H9 (cell line): ENCODE measurements at regions not wholly inside any gene's neighbourhood (a gene's known extent, or its start where the extent isn't known, plus 50 kb on each side); places are given as distances from the start of the nearest gene placed in this dataset.

Experiments
- DNase-seq: peaks from one replicate; pipeline ENCODE4 v3.0.0-alpha.2; 2017
- H2AFZ ChIP-seq: one replicate; pipeline ENCODE4 v1.6.1; 2013; ENCODE audit warnings: mild to moderate bottlenecking, low read length, control low read depth, moderate library complexity
- H2AK5ac ChIP-seq: 2 replicates; pipeline ENCODE4 v1.6.1; 2013; ENCODE audit warnings: low read length, control low read depth, mixed read lengths; ENCODE audit not compliant: insufficient read length
- H2BK120ac ChIP-seq: one replicate; pipeline ENCODE4 v1.6.1; 2013; ENCODE audit warnings: low read depth, mild to moderate bottlenecking, low read length, control low read depth, inconsistent platforms; ENCODE audit not compliant: poor library complexity, severe bottlenecking
- H2BK12ac ChIP-seq: 2 replicates; pipeline ENCODE4 v1.6.1; 2013; ENCODE audit warnings: low read length, control low read depth, mixed read lengths, low read depth; ENCODE audit not compliant: insufficient read length
- H2BK15ac ChIP-seq: 2 replicates; pipeline ENCODE4 v1.6.1; 2013; ENCODE audit warnings: low read depth, low read length, control low read depth
- H2BK20ac ChIP-seq: one replicate; pipeline ENCODE4 v1.6.1; 2013; ENCODE audit warnings: low read depth, mild to moderate bottlenecking, low read length, control low read depth, inconsistent platforms; ENCODE audit not compliant: poor library complexity, severe bottlenecking
- H2BK5ac ChIP-seq: 2 replicates; pipeline ENCODE4 v1.6.1; 2013; ENCODE audit warnings: low read length, control low read depth, mixed read lengths; ENCODE audit not compliant: insufficient read length
- H3K14ac ChIP-seq: 2 replicates; pipeline ENCODE4 v1.6.1; 2013; ENCODE audit warnings: low read length, control low read depth; ENCODE audit not compliant: insufficient read depth
- H3K18ac ChIP-seq: 2 replicates; pipeline ENCODE4 v1.6.1; 2013; ENCODE audit warnings: low read depth, mild to moderate bottlenecking, mixed read lengths, low read length, control low read depth; ENCODE audit not compliant: insufficient read length
- H3K23ac ChIP-seq: 2 replicates; pipeline ENCODE4 v1.6.1; 2013; ENCODE audit warnings: low read length, control low read depth, mixed read lengths, low read depth; ENCODE audit not compliant: insufficient read length
- H3K23me2 ChIP-seq: 2 replicates; pipeline ENCODE4 v1.6.1; 2013; ENCODE audit warnings: low read depth, mild to moderate bottlenecking, mixed read lengths, low read length, control low read depth; ENCODE audit not compliant: insufficient read length, poor library complexity, severe bottlenecking
- H3K27ac ChIP-seq: 2 replicates; pipeline ENCODE4 v1.5.1; 2013; ENCODE audit warnings: low read length, control low read depth, mixed read lengths, low read depth; ENCODE audit not compliant: insufficient read length
- H3K27me3 ChIP-seq: 2 replicates; pipeline ENCODE4 v1.6.1; 2013; ENCODE audit warnings: low read length, control low read depth, inconsistent platforms; ENCODE audit not compliant: insufficient read depth
- H3K4ac ChIP-seq: 2 replicates; pipeline ENCODE4 v1.6.1; 2013; ENCODE audit warnings: low read depth, mild to moderate bottlenecking, control low read depth, inconsistent platforms, low read length, moderate library complexity
- H3K4me1 ChIP-seq: 2 replicates; pipeline ENCODE4 v1.6.1; 2013; ENCODE audit warnings: low read length, control low read depth, inconsistent platforms; ENCODE audit not compliant: insufficient read depth
- H3K4me2 ChIP-seq: 2 replicates; pipeline ENCODE4 v1.6.1; 2013; ENCODE audit warnings: low read length, control low read depth, mixed read lengths; ENCODE audit not compliant: insufficient read length, insufficient read depth
- H3K56ac ChIP-seq: 2 replicates; pipeline ENCODE4 v1.6.1; 2013; ENCODE audit warnings: low read depth, mild to moderate bottlenecking, mixed read lengths, low read length, control low read depth; ENCODE audit not compliant: insufficient read length
- H3K79me1 ChIP-seq: 2 replicates; pipeline ENCODE4 v1.6.1; 2013; ENCODE audit warnings: low read depth, mild to moderate bottlenecking, moderate library complexity, low read length, control low read depth, inconsistent platforms; ENCODE audit not compliant: insufficient read depth, poor library complexity, severe bottlenecking
- H3K79me2 ChIP-seq: 2 replicates; pipeline ENCODE4 v1.6.1; 2013; ENCODE audit warnings: low read length, control low read depth, inconsistent platforms; ENCODE audit not compliant: insufficient read depth
- H3K9ac ChIP-seq: 2 replicates; pipeline ENCODE4 v1.6.1; 2013; ENCODE audit warnings: low read length, control low read depth, mixed read lengths; ENCODE audit not compliant: insufficient read length; ENCODE audit errors: extremely low read depth
- H3K9me3 ChIP-seq: one replicate; pipeline ENCODE4 v1.6.1; 2013; ENCODE audit warnings: low read depth, low read length, inconsistent platforms; ENCODE audit not compliant: control insufficient read depth
- H3T11ph ChIP-seq: one replicate; pipeline ENCODE4 v1.6.1; 2013; ENCODE audit warnings: mild to moderate bottlenecking, low read length, control low read depth, inconsistent platforms
- H4K20me1 ChIP-seq: one replicate; pipeline ENCODE4 v1.6.1; 2013; ENCODE audit not compliant: control insufficient read depth, insufficient read length, insufficient read depth
- H4K5ac ChIP-seq: 2 replicates; pipeline ENCODE4 v1.6.1; 2013; ENCODE audit warnings: low read depth, mild to moderate bottlenecking, mixed read lengths, low read length, control low read depth; ENCODE audit not compliant: insufficient read length
- H4K8ac ChIP-seq: replicated peaks from 2 replicates; pipeline ENCODE4 v1.6.1; 2013; ENCODE audit warnings: low read length, control low read depth, mixed read lengths, low read depth; ENCODE audit not compliant: insufficient read length
- H4K91ac ChIP-seq: 2 replicates; pipeline ENCODE4 v1.6.1; 2013; ENCODE audit warnings: low read depth, mild to moderate bottlenecking, moderate library complexity, mixed read lengths, low read length, control low read depth; ENCODE audit not compliant: insufficient read length
- H3K27ac Mint-ChIP-seq, 3 experiments: 2 replicates in 2 of 3; 3 replicates in 1 of 3; pipeline ENCODE4 v1.8.0; 2020 to 2021; ENCODE audit warnings: mixed read lengths in 3 of 3, mild to moderate bottlenecking in 1 of 3, moderate library complexity in 1 of 3
- H3K27me3 Mint-ChIP-seq: 2 replicates; pipeline ENCODE4 v1.8.0; 2021; ENCODE audit warnings: low read depth, mild to moderate bottlenecking, moderate library complexity, mixed read lengths
- H3K36me3 Mint-ChIP-seq, 3 experiments: 2 replicates in 2 of 3; 3 replicates in 1 of 3; pipeline ENCODE4 v1.8.0; 2020 to 2021; ENCODE audit warnings: low read depth in 3 of 3, mixed read lengths in 3 of 3; ENCODE audit not compliant: insufficient read depth in 1 of 3
- H3K4me1 Mint-ChIP-seq, 2 experiments: 2 replicates each; pipeline ENCODE4 v1.8.0; 2020; ENCODE audit warnings: mixed read lengths in 2 of 2
- H3K4me3 Mint-ChIP-seq, 2 experiments: 2 replicates in 1 of 2; 3 replicates in 1 of 2; pipeline ENCODE4 v1.8.0; 2020 to 2021; ENCODE audit warnings: mild to moderate bottlenecking in 2 of 2, mixed read lengths in 2 of 2, moderate library complexity in 1 of 2
- H3K9me3 Mint-ChIP-seq, 2 experiments: 2 replicates in 1 of 2; 3 replicates in 1 of 2; pipeline ENCODE4 v1.8.0; 2020; ENCODE audit warnings: mild to moderate bottlenecking in 2 of 2, mixed read lengths in 2 of 2, moderate library complexity in 1 of 2
- WGBS: extraction: QIAGEN DNeasy Blood & Tissue Kit; methylation state at CpG from one replicate; pipeline ENCODE4 v1.1.7; 2013; ENCODE audit warnings: missing lambda C conversion rate, low lambda C conversion rate, mixed read lengths; ENCODE audit not compliant: insufficient read length; ENCODE audit errors: extremely low coverage; 5-methylcytosine and 5-hydroxymethylcytosine counted together
- TF ChIP-seq, protein P1 (sequence below): fragments of 200-600 bp; sonication (generic); conservative IDR thresholded peaks from 3 replicates; pipeline ENCODE4 v1.8.0; 2021; ENCODE audit warnings: antibody characterized with exemption, mild to moderate bottlenecking

DNA sequence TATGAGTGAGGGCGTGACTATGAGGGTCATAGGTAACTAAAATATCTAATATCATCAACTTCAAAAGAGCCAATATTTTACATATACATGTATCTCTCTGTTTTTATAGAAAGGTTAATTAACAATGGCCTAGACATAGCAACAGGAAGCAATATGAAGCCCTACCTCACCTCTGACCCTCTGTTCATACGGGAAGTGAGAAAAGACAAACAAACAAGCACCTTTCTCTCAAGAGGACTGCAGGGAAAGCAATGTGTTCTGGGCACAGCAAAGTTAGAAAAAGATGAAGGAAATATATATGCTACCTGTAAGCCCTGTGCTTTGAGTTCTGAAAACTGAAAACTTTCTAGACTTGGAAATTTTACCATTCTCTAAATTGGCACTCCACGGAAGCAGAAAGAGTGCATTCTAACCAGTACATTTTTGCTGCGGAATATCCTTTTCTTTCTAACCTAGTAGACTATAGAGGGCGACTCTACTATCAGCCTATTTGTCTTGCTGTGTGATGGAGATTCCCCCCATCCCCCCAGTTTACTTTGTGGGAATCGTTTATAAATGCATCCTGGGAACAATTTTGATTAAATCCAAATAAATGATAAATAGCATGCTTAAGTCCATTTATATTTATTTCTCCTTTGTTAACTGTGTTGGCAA is 830.4 kb upstream of the FAT3 start:
- Histone ChIP-seq H3K27me3 (no peaks in the 10 kb centered on the region), H4K8ac (no peak overlapping the region), H2BK12ac (no peak overlapping the region), H3K23me2 (no peaks in the 10 kb centered on the region), H3K4ac (no peak overlapping the region), H2BK15ac (no peak overlapping the region), H3K4me2 (no peak overlapping the region), H3K18ac (no peak overlapping the region), H3K79me1 (no peaks in the 10 kb centered on the region), H3K9ac (no peak overlapping the region), H3K9me3 (no peaks in the 10 kb centered on the region), H2BK5ac (no peak overlapping the region), H4K20me1 (no peaks in the 10 kb centered on the region), H3T11ph (no peak overlapping the region), H2AK5ac (no peak overlapping the region), H3K4me1 (no peaks in the 10 kb centered on the region), H3K23ac (no peak overlapping the region), H4K5ac (no peak overlapping the region), H3K14ac (no peak overlapping the region), H2BK120ac (no peak overlapping the region), H3K79me2 (no peaks in the 10 kb centered on the region), H2AFZ (no peak overlapping the region), H4K91ac (no peak overlapping the region), H3K56ac (no peak overlapping the region), H2BK20ac (no peak overlapping the region), H3K27ac (no peak overlapping the region)
- no peaks in the 10 kb centered on the region for H3K9me3 Mint-ChIP-seq
- H3K36me3 Mint-ChIP-seq = no peaks in the 10 kb centered on the region; a peak in 1 of 7 replicates
- TF ChIP-seq, protein P1, sequence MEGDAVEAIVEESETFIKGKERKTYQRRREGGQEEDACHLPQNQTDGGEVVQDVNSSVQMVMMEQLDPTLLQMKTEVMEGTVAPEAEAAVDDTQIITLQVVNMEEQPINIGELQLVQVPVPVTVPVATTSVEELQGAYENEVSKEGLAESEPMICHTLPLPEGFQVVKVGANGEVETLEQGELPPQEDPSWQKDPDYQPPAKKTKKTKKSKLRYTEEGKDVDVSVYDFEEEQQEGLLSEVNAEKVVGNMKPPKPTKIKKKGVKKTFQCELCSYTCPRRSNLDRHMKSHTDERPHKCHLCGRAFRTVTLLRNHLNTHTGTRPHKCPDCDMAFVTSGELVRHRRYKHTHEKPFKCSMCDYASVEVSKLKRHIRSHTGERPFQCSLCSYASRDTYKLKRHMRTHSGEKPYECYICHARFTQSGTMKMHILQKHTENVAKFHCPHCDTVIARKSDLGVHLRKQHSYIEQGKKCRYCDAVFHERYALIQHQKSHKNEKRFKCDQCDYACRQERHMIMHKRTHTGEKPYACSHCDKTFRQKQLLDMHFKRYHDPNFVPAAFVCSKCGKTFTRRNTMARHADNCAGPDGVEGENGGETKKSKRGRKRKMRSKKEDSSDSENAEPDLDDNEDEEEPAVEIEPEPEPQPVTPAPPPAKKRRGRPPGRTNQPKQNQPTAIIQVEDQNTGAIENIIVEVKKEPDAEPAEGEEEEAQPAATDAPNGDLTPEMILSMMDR = no peak
- H3K4me3 Mint-ChIP-seq = no peak overlapping the region
- H3K27me3 Mint-ChIP-seq = no peaks in the 10 kb centered on the region
- no peak overlapping the region for H3K27ac Mint-ChIP-seq
- H3K4me1 Mint-ChIP-seq = peaks cover 0 to 2% of the 10 kb centered on the region in 2 experiments; a peak in 3 of 4 replicates
- no peak for DNase-seq
- WGBS = no CpG with 5 or more reads among the region's 6 CpGs
